ENCODE measurements at regions not wholly inside any gene's neighbourhood (a gene's known extent, or its start where the extent isn't known, plus 50 kb on each side); places are given as distances from the start of the nearest gene placed in this dataset.
A peak's percentile ranks its signal among the peaks of the same experiment; 100 is the strongest.
"Not testable (repeated sequence)": the region's sequence is repeated elsewhere in the genome, so short reads cannot be mapped to it uniquely, and the experiment has no call there.

DNA sequence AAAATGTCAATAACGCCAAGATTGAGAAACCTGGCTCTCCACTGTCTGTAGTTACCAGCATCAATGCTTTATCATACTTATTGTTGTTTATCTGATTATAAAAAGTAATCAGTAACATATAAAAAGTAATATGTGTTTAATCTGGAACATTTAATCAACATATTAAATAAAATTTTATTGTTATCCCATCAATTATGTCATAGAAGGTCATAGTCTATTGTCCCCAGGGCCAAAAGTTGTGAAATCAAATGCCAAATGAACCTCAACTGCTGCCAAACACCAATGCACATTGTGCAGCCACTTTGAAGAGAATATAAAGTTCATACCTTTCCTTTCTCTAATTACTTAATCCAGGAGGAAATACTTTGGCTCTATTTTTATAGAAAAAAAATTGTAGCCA is 106.6 kb downstream of the EOMES start:
- H3K36me3 Mint-ChIP-seq (ENCODE audit: low read depth) = no peaks in the 10 kb centered on the region
- no peak overlapping the region for H3K4me3 Mint-ChIP-seq
- no peaks in the 10 kb centered on the region for H3K4me1 Mint-ChIP-seq (ENCODE audit: low read depth)
- H3K27ac Mint-ChIP-seq = no peak overlapping the region
- no peaks in the 10 kb centered on the region for H3K27me3 Mint-ChIP-seq
- peaks cover 4% of the 10 kb centered on the region for H3K9me3 Mint-ChIP-seq

DNA sequence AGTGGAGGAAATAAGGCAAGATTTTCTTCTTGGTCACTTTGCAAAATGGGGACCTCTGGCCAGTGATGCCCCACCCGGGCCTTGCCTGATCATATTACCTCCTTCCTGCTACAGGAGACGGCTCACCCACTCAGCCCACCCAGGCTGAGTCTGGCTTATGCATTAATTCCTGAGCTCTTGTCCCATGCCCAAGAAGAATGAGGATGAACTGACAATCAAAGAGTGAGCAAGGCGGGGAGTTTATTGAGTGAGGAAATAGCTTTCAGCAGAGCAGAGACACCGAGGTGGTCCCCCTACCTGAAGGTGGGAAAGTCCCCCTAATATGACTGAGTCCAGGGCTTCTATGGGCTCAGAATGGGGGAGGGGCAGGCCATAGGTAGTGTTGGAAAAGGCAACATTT is 107.5 kb downstream of the EOMES start:
- Mint-ChIP-seq H3K27me3 (no peaks in the 10 kb centered on the region), H3K27ac (no peak overlapping the region), H3K4me3 (no peak overlapping the region), H3K9me3 (peaks cover 4% of the 10 kb centered on the region), H3K36me3 (ENCODE audit: low read depth) (no peaks in the 10 kb centered on the region), H3K4me1 (ENCODE audit: low read depth) (no peaks in the 10 kb centered on the region)

DNA sequence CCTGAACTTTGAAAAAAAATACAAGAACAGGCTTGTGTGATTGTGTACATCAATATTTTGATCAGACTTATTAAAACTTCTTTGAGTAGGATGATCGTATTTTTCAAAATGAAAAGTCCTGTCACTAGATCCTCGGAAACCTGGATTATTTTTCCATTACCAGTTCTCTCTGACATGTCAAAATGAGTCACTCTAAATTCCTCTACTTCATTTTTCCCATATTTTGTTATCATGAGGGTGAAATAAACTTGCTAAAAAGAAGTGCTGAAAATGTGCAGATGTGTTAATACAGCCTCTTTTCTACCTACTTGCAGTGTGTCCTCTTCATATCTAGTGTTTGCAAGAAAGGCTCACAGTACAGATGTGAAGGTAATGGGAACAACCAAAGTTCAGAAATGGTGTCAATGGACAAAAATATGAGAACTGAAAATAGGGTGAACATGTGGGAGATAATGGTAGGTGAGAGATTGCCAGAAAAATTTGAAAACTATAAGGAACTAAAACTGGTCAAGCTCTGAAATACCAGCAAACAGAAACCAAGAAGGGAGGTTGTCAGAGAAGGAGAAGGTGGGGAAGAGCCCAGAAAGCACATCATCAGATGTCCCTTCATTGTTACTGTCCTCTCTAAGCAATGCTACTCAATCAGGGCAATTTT is 108.2 kb downstream of the EOMES start:
- H3K9me3 Mint-ChIP-seq = peaks cover 4% of the 10 kb centered on the region

DNA sequence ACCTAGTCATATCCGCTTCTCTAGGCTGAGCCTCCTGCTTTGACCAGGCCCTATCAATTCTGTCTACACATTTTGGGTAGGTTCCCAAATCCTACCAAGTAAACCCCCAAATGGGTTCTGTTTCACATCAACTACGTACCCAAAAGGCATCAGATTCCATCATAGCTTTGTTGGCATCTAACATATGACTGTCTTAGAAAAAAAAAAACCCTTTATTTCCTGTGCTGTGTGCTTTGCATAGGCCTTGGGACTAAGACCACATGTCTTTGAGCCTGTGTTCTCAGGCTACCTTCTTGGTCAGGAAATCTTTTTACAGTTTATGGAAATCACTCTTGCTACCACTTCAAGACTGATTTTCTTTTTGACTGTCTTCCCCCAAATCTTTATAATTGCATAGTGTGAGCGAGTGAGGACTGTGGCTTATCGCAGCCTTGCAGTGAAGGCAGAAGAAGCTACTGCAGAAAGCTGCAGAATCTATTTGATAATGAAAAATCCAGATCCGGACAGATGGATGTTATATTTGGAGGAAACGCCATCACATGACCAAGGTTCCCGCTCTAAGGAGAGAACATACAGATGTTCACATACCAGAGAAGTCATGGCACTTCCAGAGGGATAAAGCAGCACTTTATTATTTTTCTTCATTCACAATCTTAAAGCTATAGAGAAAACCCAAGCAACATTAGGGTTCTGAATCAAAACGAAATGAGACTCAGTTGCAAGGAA is 111.2 kb downstream of the EOMES start:
- Mint-ChIP-seq H3K36me3 (ENCODE audit: low read depth) (no peaks in the 10 kb centered on the region), H3K27me3 (no peaks in the 10 kb centered on the region), H3K27ac (no peak overlapping the region), H3K4me3 (no peak overlapping the region), H3K9me3 (peaks cover 4% of the 10 kb centered on the region), H3K4me1 (ENCODE audit: low read depth) (no peaks in the 10 kb centered on the region)

More for the DNA sequence above, 108.2 kb downstream of the EOMES start:
- Mint-ChIP-seq H3K4me1 (ENCODE audit: low read depth) (no peaks in the 10 kb centered on the region), H3K36me3 (ENCODE audit: low read depth) (no peaks in the 10 kb centered on the region), H3K4me3 (no peak overlapping the region), H3K27me3 (no peaks in the 10 kb centered on the region), H3K27ac (no peak overlapping the region)

DNA sequence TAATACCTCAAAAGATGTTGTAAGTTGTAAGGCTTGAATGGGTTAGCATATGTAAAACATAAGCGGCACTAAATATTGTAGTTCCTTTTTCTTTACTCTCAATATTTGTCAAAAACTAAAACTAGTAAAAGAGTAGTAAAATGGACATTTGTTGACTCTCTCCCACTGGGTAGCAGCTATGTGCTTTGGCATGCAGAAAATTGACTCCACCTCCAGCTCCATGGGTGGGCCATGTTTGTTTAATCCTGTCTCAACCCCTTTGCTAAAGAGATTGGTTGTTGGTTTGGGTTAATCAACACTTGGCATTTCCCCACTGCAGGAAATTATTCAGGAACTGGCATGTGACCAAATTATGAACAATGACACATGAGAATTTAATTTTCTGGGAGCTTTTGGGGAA is 114.8 kb downstream of the EOMES start:
- H3K4me1 Mint-ChIP-seq (ENCODE audit: low read depth) = no peaks in the 10 kb centered on the region
- H3K36me3 Mint-ChIP-seq (ENCODE audit: low read depth) = peaks cover under 1% of the 10 kb centered on the region
- H3K4me3 Mint-ChIP-seq = no peak overlapping the region
- no peak overlapping the region for H3K27ac Mint-ChIP-seq
- peaks cover 5% of the 10 kb centered on the region for H3K9me3 Mint-ChIP-seq
- no peaks in the 10 kb centered on the region for H3K27me3 Mint-ChIP-seq

DNA sequence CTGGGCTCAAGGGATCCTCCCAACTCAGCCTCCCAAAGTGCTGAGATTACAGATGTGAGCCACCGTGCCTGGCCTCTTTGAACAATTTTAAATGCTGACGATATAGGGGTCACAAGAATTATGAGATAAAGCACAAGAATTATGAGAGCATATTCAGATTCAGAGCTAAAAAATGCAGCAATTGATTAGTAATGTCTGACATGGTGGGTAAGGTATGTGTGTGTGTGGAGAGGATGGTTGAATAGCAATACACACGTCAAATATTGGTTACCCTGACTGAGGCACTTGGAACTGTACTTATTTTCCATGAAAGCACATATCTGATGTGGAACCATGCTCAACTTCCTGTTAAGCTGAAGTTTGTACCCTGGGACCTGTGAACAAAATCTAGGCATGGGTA is 115.6 kb downstream of the EOMES start:
- H3K4me3 Mint-ChIP-seq = no peak overlapping the region
- H3K36me3 Mint-ChIP-seq (ENCODE audit: low read depth) = peaks cover 4% of the 10 kb centered on the region
- H3K9me3 Mint-ChIP-seq = peaks cover 5% of the 10 kb centered on the region
- H3K4me1 Mint-ChIP-seq (ENCODE audit: low read depth) = no peaks in the 10 kb centered on the region
- H3K27me3 Mint-ChIP-seq = no peaks in the 10 kb centered on the region
- no peak overlapping the region for H3K27ac Mint-ChIP-seq

DNA sequence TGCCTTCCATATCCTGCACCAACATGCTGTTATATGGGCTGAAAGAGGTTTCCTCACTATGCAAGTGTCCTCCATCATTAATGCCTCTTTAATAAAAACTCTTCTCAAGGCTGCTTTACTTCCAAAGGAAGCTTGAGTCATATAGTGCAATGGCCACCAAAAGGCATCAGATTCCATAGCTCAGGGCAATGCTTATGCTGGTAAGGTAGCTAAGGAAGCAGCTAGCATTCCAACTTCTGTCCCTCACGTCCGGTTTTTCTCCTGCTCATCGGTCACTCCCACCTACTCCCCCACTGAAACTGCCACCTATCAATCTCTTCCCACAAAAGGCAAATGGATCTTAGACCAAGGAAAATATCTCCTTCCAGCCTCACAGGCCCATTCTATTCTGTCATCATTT is 117.1 kb upstream of the SLC4A7 start:
- H3K4me3 Mint-ChIP-seq; H3K9me3 Mint-ChIP-seq; H3K36me3 Mint-ChIP-seq (ENCODE audit: low read depth); H3K4me1 Mint-ChIP-seq (ENCODE audit: low read depth); H3K27ac Mint-ChIP-seq; H3K27me3 Mint-ChIP-seq: not testable (repeated sequence)

DNA sequence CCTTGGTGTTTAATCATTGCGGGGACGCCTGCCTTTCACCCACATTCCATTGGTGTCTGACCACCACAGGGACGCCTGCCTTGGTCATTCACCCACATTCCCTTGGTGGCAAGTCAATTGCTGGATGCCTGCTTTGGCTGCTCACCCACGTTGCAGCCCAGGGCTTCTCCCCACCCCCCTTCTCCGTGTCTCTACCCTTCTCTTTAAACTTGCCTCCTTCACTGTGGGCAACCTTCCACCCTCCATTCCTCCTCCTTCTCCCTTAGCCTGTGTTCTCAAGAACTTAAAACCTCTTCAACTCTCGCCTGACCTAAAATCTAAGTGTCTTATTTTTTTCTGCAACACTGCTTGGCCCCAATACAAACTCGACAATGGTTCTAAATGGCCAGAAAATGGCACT is 115.6 kb upstream of the SLC4A7 start:
- not testable (repeated sequence) for H3K27me3 Mint-ChIP-seq; H3K27ac Mint-ChIP-seq; H3K36me3 Mint-ChIP-seq (ENCODE audit: low read depth)

DNA sequence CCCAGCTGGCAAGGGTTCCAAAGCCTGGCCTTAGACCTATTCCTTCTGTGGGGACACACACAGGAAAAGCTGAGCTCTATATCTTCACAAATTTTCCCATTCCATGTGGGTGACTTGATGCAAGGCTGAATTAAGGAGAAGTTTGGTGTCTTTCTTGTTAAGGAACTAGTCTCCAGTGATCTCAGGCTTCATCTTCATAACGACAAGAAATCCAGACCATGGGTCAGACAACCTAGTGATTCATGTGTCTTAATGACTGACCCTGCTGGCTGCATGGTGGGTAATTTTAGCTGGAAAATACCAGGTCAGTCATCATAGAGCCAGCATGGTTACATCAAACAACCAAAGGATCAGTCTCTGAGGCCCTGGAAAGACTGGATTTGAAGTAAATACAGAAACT is 112.7 kb upstream of the SLC4A7 start:
- peaks cover 23% of the 10 kb centered on the region for H3K4me1 Mint-ChIP-seq (ENCODE audit: low read depth)
- no peaks in the 10 kb centered on the region for H3K36me3 Mint-ChIP-seq (ENCODE audit: low read depth)
- no peaks in the 10 kb centered on the region for H3K9me3 Mint-ChIP-seq
- H3K4me3 Mint-ChIP-seq = no peak overlapping the region
- H3K27ac Mint-ChIP-seq = no peak overlapping the region
- no peaks in the 10 kb centered on the region for H3K27me3 Mint-ChIP-seq

More for the DNA sequence above, 115.6 kb upstream of the SLC4A7 start:
- peaks cover 19% of the 10 kb centered on the region for H3K4me1 Mint-ChIP-seq (ENCODE audit: low read depth)
- not testable (repeated sequence) for H3K9me3 Mint-ChIP-seq, H3K4me3 Mint-ChIP-seq

DNA sequence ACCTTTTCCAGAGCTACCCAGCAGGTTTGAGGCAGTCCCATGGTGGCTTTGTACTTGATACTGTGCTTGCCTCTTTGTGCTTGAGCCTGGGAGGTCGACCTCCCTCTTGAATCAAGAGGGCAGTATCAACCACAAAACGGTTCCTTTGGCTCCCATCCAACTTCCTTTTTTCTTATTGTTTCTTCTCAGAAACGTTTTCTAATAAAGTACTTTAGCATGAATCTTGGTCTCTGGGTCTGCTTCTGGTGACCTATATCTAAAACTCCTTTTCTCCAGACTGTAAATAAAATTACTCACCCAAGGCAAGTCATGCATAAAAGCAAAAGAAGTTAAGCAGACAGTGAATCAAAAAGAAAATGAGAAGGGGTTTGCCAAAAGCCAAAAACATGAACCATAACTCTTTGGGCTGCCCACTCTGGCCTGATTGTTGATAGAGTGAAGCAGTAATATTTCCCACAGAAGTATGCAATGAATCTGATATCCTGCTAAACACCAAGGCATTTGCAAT is 112.2 kb upstream of the SLC4A7 start:
- no peak overlapping the region for H3K4me3 Mint-ChIP-seq
- no peaks in the 10 kb centered on the region for H3K9me3 Mint-ChIP-seq
- H3K27ac Mint-ChIP-seq = peak overlapping the region; percentile 56
- H3K4me1 Mint-ChIP-seq (ENCODE audit: low read depth) = peaks cover 28% of the 10 kb centered on the region
- H3K36me3 Mint-ChIP-seq (ENCODE audit: low read depth) = no peaks in the 10 kb centered on the region
- no peaks in the 10 kb centered on the region for H3K27me3 Mint-ChIP-seq

DNA sequence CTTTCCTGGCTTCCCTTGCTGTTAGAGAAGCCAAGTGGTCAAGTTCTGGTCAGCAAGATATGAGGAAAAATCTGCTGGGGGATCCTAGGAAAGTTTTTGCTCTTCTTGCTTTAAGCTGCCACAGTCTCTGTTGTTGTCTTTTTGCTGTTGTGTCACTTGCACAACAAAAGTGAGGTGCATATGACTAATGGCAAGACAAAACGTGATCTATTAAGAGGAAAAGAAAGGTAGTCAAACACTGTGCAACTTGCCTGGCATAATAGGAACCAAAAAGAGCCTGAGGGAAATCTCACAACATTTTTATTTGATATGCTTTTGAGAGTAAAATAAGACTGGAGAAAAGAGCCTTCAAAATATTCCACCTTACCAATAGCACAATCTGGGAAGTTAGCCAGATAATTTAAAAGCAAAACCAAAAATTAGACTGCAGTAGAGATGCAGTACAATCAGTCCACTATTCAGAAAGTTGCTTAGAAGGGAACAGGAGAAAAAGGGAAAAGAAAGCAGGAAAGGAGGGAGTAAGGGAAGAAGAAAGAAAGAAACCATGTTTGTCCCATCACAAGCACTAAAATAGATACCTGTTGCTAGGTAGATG is 110.0 kb upstream of the SLC4A7 start:
- Mint-ChIP-seq H3K4me1 (ENCODE audit: low read depth) (peaks cover 46% of the 10 kb centered on the region), H3K4me3 (no peak overlapping the region), H3K9me3 (no peaks in the 10 kb centered on the region), H3K36me3 (ENCODE audit: low read depth) (no peaks in the 10 kb centered on the region), H3K27me3 (no peaks in the 10 kb centered on the region), H3K27ac (no peak overlapping the region)

DNA sequence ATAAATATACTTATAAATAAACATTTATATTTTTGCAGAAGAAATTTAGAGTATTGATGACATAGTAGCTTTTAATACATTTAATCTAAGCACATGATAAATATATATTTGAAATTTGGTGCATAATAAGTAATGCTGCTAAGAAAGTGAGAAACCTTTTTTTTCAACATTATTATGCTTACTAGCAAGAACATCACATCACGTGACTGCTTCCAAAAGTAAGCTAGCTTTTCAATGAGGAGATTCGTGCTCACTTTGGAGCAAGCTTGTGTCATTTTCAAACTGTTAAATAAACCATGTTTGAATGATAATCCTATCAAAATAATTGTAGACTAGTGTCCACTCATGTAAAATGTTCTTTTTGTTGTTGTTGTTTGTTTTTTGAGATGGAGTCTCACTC is 109.0 kb upstream of the SLC4A7 start:
- Mint-ChIP-seq H3K36me3 (ENCODE audit: low read depth) (no peaks in the 10 kb centered on the region), H3K4me3 (no peak overlapping the region), H3K9me3 (no peaks in the 10 kb centered on the region), H3K27me3 (no peaks in the 10 kb centered on the region), H3K27ac (no peak overlapping the region), H3K4me1 (ENCODE audit: low read depth) (peaks cover 46% of the 10 kb centered on the region)

DNA sequence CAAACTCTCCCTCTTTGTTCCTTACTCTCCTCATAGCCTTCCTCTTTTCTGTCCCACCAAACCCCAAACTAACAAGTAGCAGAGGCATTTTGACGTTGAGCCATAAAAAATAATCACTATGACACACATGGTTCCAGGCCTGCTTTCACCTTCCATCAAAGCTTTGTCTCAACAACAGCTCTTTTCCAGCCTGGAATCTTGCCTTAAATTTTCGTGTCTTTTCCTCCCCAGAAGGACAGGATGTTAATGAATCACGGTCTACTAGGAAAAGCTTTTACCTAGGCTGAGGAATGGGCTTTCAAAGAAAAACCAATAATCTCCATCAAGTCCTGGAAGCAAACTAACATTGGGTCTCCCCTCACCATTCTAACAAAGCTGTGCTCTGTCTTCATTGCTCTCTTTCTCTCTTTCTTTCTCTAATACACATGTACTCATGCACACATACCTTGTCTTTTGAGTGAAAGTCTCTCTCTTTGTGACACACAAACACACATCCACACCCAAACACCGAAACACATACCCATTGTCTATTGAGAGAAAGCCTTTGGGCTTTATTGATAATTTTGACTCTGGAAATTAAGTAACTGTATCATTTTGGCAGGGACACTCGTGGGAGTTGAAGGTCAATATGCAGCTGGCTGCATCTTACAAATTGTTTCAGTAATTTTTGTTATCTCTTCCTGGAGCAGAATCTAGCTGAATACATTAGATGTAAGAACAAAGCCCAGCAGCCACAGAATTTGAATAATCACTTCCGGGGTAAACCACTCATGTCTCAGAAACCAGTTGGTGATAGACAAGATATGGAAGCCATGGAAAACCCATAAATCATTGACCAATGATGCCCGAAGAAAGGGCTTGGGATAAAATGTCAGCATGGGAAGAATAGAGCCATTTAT is 107.4 kb upstream of the SLC4A7 start:
- Mint-ChIP-seq H3K27ac (peak overlapping the region; percentile 80), H3K36me3 (ENCODE audit: low read depth) (no peaks in the 10 kb centered on the region), H3K4me1 (ENCODE audit: low read depth) (peaks cover 40% of the 10 kb centered on the region), H3K4me3 (peak overlapping the region; percentile 24), H3K27me3 (no peaks in the 10 kb centered on the region), H3K9me3 (no peaks in the 10 kb centered on the region)

DNA sequence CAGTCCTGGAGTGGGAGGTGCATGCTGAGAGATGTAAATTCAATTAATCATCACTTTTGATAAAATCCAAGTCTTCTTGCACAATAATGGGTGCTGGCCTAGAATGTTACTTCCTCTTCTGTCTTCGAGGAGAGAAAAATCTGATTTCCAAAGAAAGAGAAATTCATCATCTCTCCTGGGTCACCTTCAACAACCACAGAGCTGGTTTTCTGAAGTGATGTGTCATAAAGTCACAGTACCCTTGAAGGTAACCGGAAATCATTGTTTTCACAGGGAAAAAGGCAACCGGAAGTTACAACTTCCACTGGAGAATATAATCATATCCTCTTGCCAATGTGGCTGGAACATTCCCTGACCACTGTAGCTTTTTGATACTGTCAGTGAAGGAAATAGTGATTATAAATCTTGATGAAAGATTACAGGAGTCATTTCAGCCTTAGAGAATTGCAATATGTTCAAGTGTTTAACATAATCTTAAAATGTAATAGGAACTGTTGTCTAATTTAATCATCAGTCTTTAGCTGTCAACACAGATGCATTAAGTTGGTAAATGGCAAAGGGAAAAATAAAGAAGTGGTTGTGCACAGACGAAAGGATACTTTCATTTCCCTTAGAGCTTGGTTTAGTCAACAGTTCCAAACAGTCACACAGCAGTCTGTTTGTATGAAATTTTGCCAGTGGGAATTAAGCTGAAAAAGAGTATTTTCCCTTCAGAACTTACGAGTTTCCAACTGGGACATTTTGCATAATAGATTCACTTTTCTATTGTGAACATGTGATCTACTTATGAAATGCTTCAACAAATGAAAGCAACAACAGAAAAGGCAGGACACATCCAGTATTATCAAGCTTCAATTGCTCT is 106.5 kb upstream of the SLC4A7 start:
- Mint-ChIP-seq H3K4me3 (peak overlapping the region; percentile 47), H3K4me1 (ENCODE audit: low read depth) (peaks cover 31% of the 10 kb centered on the region), H3K27ac (peak overlapping the region; percentile 80), H3K36me3 (ENCODE audit: low read depth) (no peaks in the 10 kb centered on the region), H3K27me3 (no peaks in the 10 kb centered on the region), H3K9me3 (no peaks in the 10 kb centered on the region)

All from stimulated activated naive CD8-positive, alpha-beta T cell treated with anti-CD3 and anti-CD28 coated beads, Interleukin-15, Interleukin-2, amounts not matched to agents 100 ng/mL and 50 ng/mL, for 24 hours (primary cell).